ENCODE measurements at regions not wholly inside any gene's neighbourhood (a gene's known extent, or its start where the extent isn't known, plus 50 kb on each side); places are given as distances from the start of the nearest gene placed in this dataset.

GRCh38 chr2:154908327-154908726 is 209.8 kb downstream of the KCNJ3 start:
- TF ChIP-seq CTCF (IDR thresholded peaks at IDR 0.05; ENCODE audit: extremely low read depth in 1 of 2, insufficient read depth in 1 of 2, low read depth in 1 of 2, low read length in 2 of 2) (no peak), EZH2 (IDR thresholded peaks at IDR 0.05; ENCODE audit: borderline replicate concordance, low read depth, low read length, severe bottlenecking) (no peak), POLR2A (IDR thresholded peaks at IDR 0.05; ENCODE audit: low read depth, low read length) (no peak), POLR2AphosphoS5 (IDR thresholded peaks at IDR 0.05; ENCODE audit: insufficient read depth, low read depth, low read length) (no peak), GATA2 (IDR thresholded peaks at IDR 0.05; ENCODE audit: insufficient read depth, insufficient read length, low read depth, low read length) (no peak), MYC (IDR thresholded peaks at IDR 0.05; ENCODE audit: low read depth, low read length) (no peak)
- TF ChIP-seq, protein P1, sequence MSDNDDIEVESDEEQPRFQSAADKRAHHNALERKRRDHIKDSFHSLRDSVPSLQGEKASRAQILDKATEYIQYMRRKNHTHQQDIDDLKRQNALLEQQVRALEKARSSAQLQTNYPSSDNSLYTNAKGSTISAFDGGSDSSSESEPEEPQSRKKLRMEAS (IDR thresholded peaks at IDR 0.05; ENCODE audit: insufficient read depth, insufficient read length): no peak
